IMR-90 (cell line): ENCODE measurements at regions not wholly inside any gene's neighbourhood (a gene's known extent, or its start where the extent isn't known, plus 50 kb on each side); places are given as distances from the start of the nearest gene placed in this dataset.
A peak's percentile ranks its signal among the peaks of the same experiment; 100 is the strongest.

Experiments
- ATAC-seq: fragments of 200-7000 bp; cut with Tn5 transposase; 2 replicates; pipeline ENCODE4 v1.9.1; 2020; ENCODE audit warnings: low read depth, mild to moderate bottlenecking, moderate library complexity
- BruUV-seq: library from RNA; stranded (reverse); fragments of 400-500 nt; replicated peaks from 2 replicates; lab custom pipeline; 2021; lab: Mats Ljungman, UMichigan
- CTCF ChIA-PET: fragments of 300-600 bp; formaldehyde crosslinking; extraction: SDS; loops from one replicate; lab custom pipeline; 2021; ENCODE audit warnings: antibody characterized with exemption; lab: Yijun Ruan, JAX
- POLR2A ChIA-PET: fragments of 300-600 bp; sonication (Branson Sonifier 250); formaldehyde crosslinking; loops from one replicate; lab custom pipeline; 2022; ENCODE audit warnings: antibody characterized with exemption; ENCODE audit not compliant: unreplicated experiment; lab: Charles Lee
- DNase-seq: peaks from one replicate; pipeline ENCODE4 v3.0.0; 2013
- H2AFZ ChIP-seq: replicated peaks from 2 replicates; pipeline ENCODE3; 2013; ENCODE audit warnings: low read length, mild to moderate bottlenecking; ENCODE audit not compliant: poor library complexity
- H2AK5ac ChIP-seq: 2 replicates; pipeline ENCODE4 v1.6.1; 2013; ENCODE audit warnings: low read depth, low read length, inconsistent platforms
- H2AK9ac ChIP-seq: replicated peaks from 2 replicates; pipeline ENCODE3; 2013; ENCODE audit warnings: mild to moderate bottlenecking, low read depth, low read length, moderate library complexity; ENCODE audit not compliant: poor library complexity
- H2BK120ac ChIP-seq: 2 replicates; pipeline ENCODE4 v1.6.1; 2013; ENCODE audit warnings: low read depth, low read length, inconsistent platforms
- H2BK15ac ChIP-seq: 3 replicates; pipeline ENCODE4 v1.6.1; 2013; ENCODE audit warnings: low read depth, low read length, inconsistent platforms
- H2BK20ac ChIP-seq: 2 replicates; pipeline ENCODE4 v1.6.1; 2013; ENCODE audit warnings: low read depth, mild to moderate bottlenecking, inconsistent platforms, low read length, moderate library complexity
- H2BK5ac ChIP-seq: 2 replicates; pipeline ENCODE4 v1.6.1; 2013; ENCODE audit warnings: mild to moderate bottlenecking, low read depth, low read length, inconsistent platforms; ENCODE audit not compliant: poor library complexity, severe bottlenecking
- H3K14ac ChIP-seq: replicated peaks from 2 replicates; pipeline ENCODE4 v1.6.1; 2013; ENCODE audit warnings: low read depth, low read length, inconsistent platforms
- H3K18ac ChIP-seq: 2 replicates; pipeline ENCODE4 v1.6.1; 2013; ENCODE audit warnings: low read depth, low read length, control low read depth
- H3K23ac ChIP-seq: 2 replicates; pipeline ENCODE4 v1.6.1; 2013; ENCODE audit warnings: low read depth, low read length, inconsistent platforms
- H3K27ac ChIP-seq: 2 replicates; pipeline ENCODE4 v1.5.1; 2013; ENCODE audit warnings: mild to moderate bottlenecking, control low read depth, low read length; ENCODE audit not compliant: insufficient read depth
- H3K27me3 ChIP-seq: 2 replicates; pipeline ENCODE4 v1.6.1; 2013; ENCODE audit warnings: low read length; ENCODE audit not compliant: control insufficient read depth, insufficient read depth
- H3K36me3 ChIP-seq: 2 replicates; pipeline ENCODE4 v1.6.1; 2013; ENCODE audit warnings: low read length, mixed read lengths; ENCODE audit not compliant: control insufficient read depth, insufficient read depth
- H3K4ac ChIP-seq: 2 replicates; pipeline ENCODE4 v1.6.1; 2013; ENCODE audit warnings: low read depth, low read length, inconsistent platforms
- H3K4me1 ChIP-seq: 2 replicates; pipeline ENCODE4 v1.6.1; 2013; ENCODE audit warnings: low read length, mixed read lengths; ENCODE audit not compliant: control insufficient read depth, insufficient read depth
- H3K4me2 ChIP-seq: 2 replicates; pipeline ENCODE4 v1.6.1; 2013; ENCODE audit warnings: low read depth, mild to moderate bottlenecking, control low read depth, low read length, moderate library complexity
- H3K4me3 ChIP-seq: 2 replicates; pipeline ENCODE4 v1.5.1; 2013; ENCODE audit warnings: low read depth, mild to moderate bottlenecking, control low read depth, low read length, moderate library complexity; ENCODE audit not compliant: insufficient read depth
- H3K56ac ChIP-seq: 2 replicates; pipeline ENCODE4 v1.6.1; 2013; ENCODE audit warnings: low read length, inconsistent platforms; ENCODE audit not compliant: insufficient read depth; ENCODE audit errors: extremely low read depth
- H3K79me1 ChIP-seq, 2 experiments: 2 replicates each; pipeline ENCODE4 v1.6.1; 2013; ENCODE audit warnings: low read length in 2 of 2, inconsistent platforms in 1 of 2, low read depth in 1 of 2
- H3K9ac ChIP-seq: 2 replicates; pipeline ENCODE4 v1.6.1; 2013; ENCODE audit warnings: low read depth, low read length, control low read depth
- H3K9me1 ChIP-seq: 2 replicates; pipeline ENCODE4 v1.6.1; 2013; ENCODE audit warnings: low read length, inconsistent platforms; ENCODE audit not compliant: insufficient read depth
- H3K9me3 ChIP-seq: 2 replicates; pipeline ENCODE4 v1.6.1; 2013; ENCODE audit warnings: low read length; ENCODE audit not compliant: control insufficient read depth, insufficient read depth
- H4K20me1 ChIP-seq: 2 replicates; pipeline ENCODE4 v1.6.1; 2013; ENCODE audit warnings: low read length, inconsistent platforms; ENCODE audit not compliant: insufficient read depth
- H4K5ac ChIP-seq: 2 replicates; pipeline ENCODE4 v1.6.1; 2013; ENCODE audit warnings: mild to moderate bottlenecking, low read depth, low read length, control low read depth
- H4K8ac ChIP-seq, 2 experiments: 2 replicates each; pipeline ENCODE4 v1.6.1; 2013; ENCODE audit warnings: low read depth in 2 of 2, low read length in 2 of 2, control low read depth in 1 of 2, inconsistent platforms in 1 of 2
- H4K91ac ChIP-seq: 2 replicates; pipeline ENCODE4 v1.6.1; 2013; ENCODE audit warnings: low read depth, low read length, inconsistent platforms; ENCODE audit not compliant: insufficient read depth
- CHD1 ChIP-seq: IDR thresholded peaks from 2 replicates; pipeline ENCODE4 v1.6.1; 2012; ENCODE audit warnings: low read depth, low read length, improper control_type of control experiment
- FOS ChIP-seq: fragments of 150-350 bp; IDR thresholded peaks from 2 replicates; pipeline ENCODE4 v1.6.1; 2016; ENCODE audit warnings: low read depth, low read length
- MAZ ChIP-seq: IDR thresholded peaks from 2 replicates; pipeline ENCODE4 v1.6.1; 2012; ENCODE audit warnings: low read depth, mild to moderate bottlenecking, low read length, improper control_type of control experiment, moderate library complexity, borderline replicate concordance
- MXI1 ChIP-seq: IDR thresholded peaks from 2 replicates; pipeline ENCODE4 v1.6.1; 2012; ENCODE audit warnings: low read depth, mild to moderate bottlenecking, low read length, moderate library complexity, borderline replicate concordance
- RAD21 ChIP-seq: IDR thresholded peaks from 2 replicates; pipeline ENCODE4 v1.6.1; 2012; ENCODE audit warnings: low read length, improper control_type of control experiment
- RCOR1 ChIP-seq: IDR thresholded peaks from 2 replicates; pipeline ENCODE4 v1.6.1; 2012; ENCODE audit warnings: mild to moderate bottlenecking, low read length, improper control_type of control experiment; ENCODE audit not compliant: insufficient replicate concordance
- RFX5 ChIP-seq: IDR thresholded peaks from 2 replicates; pipeline ENCODE4 v1.8.0; 2012; ENCODE audit warnings: low read depth, mild to moderate bottlenecking, low read length, moderate library complexity
- WGBS, 2 experiments: methylation state at CpG; one replicate each; pipeline versions ENCODE4 v1.1.5 to v1.1.7; 2013; ENCODE audit warnings: missing lambda C conversion rate in 2 of 2; ENCODE audit not compliant: insufficient read length in 1 of 2; ENCODE audit errors: extremely low coverage in 2 of 2; 5-methylcytosine and 5-hydroxymethylcytosine counted together
- dilution Hi-C: fragments of 300-500 bp; cut with HindIII; formaldehyde crosslinking; loops from one replicate; pipeline ENCODE4 v1.14.3; 2018; ENCODE audit warnings: low sequenced_read_pairs; ENCODE audit not compliant: unreplicated experiment
- in situ Hi-C: fragments of 300-500 bp; cut with MboI; formaldehyde crosslinking; loops from 3 replicates; pipeline ENCODE4 v1.14.3; 2019; ENCODE audit warnings: low sequenced_read_pairs, inconsistent platforms, mixed read lengths
- intact Hi-C: fragments of 100-400 bp; cut with micrococcal nuclease; formaldehyde crosslinking; loops from 2 replicates; pipeline ENCODE4 v1.10.0; 2022
- TF ChIP-seq, protein P1 (sequence below): fragments of 150-350 bp; IDR thresholded peaks from 2 replicates; pipeline ENCODE4 v1.6.1; 2017; ENCODE audit warnings: mild to moderate bottlenecking, antibody characterized with exemption, low read length, low read depth

DNA sequence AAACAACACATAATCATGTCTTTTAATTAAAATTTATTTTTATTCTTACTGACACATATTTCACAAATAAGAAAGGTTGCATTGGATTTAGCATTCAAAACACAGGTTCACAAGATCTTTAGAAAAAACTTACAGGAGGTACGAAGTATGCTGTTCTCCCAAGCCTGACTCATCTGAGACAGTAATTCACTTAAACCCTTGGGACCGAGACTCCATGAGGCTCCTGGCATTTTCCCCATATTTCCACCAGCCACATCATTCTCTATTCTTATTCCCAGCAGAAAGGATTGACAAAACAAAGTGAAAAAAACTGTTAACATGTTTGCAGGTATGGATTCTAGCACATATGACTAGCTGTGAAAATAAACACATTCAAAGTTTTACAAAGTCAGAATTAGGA is 52.6 kb downstream of the CNTN3 start:
- Histone ChIP-seq H2BK20ac (no peak overlapping the region), H2BK5ac (no peak overlapping the region), H2AFZ (no peak overlapping the region), H4K91ac (no peak overlapping the region), H3K4me2 (no peak overlapping the region), H4K5ac (no peak overlapping the region), H3K4ac (no peak overlapping the region), H3K23ac (no peak overlapping the region), H2AK9ac (no peak overlapping the region), H3K27me3 (no peaks in the 10 kb centered on the region), H3K79me1 (no peaks in the 10 kb centered on the region; a peak in 2 of 4 replicates), H2AK5ac (no peak overlapping the region), H3K27ac (no peak overlapping the region), H3K4me3 (no peak overlapping the region), H3K9ac (no peak overlapping the region), H3K4me1 (no peaks in the 10 kb centered on the region), H3K14ac (no peak overlapping the region), H4K8ac (no peak overlapping the region), H3K56ac (no peak overlapping the region), H3K18ac (no peak overlapping the region), H2BK15ac (no peak overlapping the region), H3K9me1 (no peaks in the 10 kb centered on the region), H4K20me1 (no peaks in the 10 kb centered on the region), H3K36me3 (no peaks in the 10 kb centered on the region), H2BK120ac (no peak overlapping the region), H3K9me3 (no peaks in the 10 kb centered on the region)
- no TSS peak for BruUV-seq
- dilution Hi-C loops: no loop called here
- in situ Hi-C loops: no loop called here
- CTCF ChIA-PET: no interaction called here
- POLR2A ChIA-PET: no interaction called here
- peak; percentile 53 for DNase-seq
- intact Hi-C loops: no loop called here
- no CpG with 5 or more reads among the region's 2 CpGs for WGBS, 2 experiments
- TF ChIP-seq FOS: no peak
- TF ChIP-seq RCOR1: no peak
- no peak for TF ChIP-seq RFX5
- no peak for TF ChIP-seq CHD1
- no peak for TF ChIP-seq RAD21
- TF ChIP-seq MAZ: no peak
- TF ChIP-seq, protein P1, sequence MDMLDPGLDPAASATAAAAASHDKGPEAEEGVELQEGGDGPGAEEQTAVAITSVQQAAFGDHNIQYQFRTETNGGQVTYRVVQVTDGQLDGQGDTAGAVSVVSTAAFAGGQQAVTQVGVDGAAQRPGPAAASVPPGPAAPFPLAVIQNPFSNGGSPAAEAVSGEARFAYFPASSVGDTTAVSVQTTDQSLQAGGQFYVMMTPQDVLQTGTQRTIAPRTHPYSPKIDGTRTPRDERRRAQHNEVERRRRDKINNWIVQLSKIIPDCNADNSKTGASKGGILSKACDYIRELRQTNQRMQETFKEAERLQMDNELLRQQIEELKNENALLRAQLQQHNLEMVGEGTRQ: no peak
- TF ChIP-seq MXI1: no peak
- peak; percentile 48; the same call in 1 of the 2 replicates for ATAC-seq
